C4-2B (cell line): ENCODE measurements at regions not wholly inside any gene's neighbourhood (a gene's known extent, or its start where the extent isn't known, plus 50 kb on each side); places are given as distances from the start of the nearest gene placed in this dataset.

Experiments
- CTCF ChIP-seq: fragments of 450-650 bp; conservative IDR thresholded peaks from 2 replicates; pipeline ENCODE4 v1.5.1; 2017; ENCODE audit warnings: mild to moderate bottlenecking
- ZFX ChIP-seq: fragments of 450-650 bp; IDR thresholded peaks from 2 replicates; pipeline ENCODE4 v1.6.1; 2017

DNA sequence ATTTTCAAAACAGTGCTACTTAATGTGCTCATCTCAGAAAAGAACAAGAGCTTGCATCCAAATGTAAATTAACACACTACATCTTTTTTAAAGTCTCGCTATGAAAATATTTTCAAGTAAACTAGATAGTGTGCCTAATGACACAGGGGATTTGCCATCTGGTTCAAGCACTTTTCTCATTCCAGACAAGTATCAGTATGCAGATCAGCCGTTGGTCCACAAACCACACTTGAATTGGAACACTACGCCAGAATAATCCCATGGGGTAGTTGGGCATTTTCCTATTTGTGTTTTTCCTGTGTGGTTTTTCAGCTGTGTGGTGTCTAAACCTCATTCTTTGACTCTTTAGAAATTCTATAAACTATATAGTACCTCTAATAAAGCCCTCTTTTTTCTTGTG, 256.2 kb downstream of the EPHA7 start:
- TF ChIP-seq CTCF: no peak
- no peak for TF ChIP-seq ZFX
